ENCODE measurements at regions not wholly inside any gene's neighbourhood (a gene's known extent, or its start where the extent isn't known, plus 50 kb on each side); places are given as distances from the start of the nearest gene placed in this dataset.
"Not testable (repeated sequence)": the region's sequence is repeated elsewhere in the genome, so short reads cannot be mapped to it uniquely, and the experiment has no call there.

DNA sequence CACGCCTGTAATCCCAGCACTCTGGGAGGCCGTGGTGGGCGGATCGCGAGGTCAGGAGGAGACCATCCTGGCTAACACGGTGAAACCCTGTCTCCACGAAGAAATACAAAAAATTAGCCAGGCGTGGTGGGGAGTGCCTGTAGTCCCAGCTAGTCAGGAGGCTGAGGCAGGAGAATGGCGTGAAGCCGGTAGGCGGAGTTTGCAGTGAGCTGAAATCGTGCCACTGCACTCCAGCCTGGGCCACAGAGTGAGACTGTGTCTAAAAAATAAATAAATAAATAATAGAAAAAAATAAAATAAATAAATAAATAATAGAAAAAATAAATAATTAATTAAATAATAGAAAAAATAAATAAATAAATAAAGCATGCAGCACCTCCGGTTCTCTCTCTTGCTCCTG lies 480.8 kb downstream of the GOLGA6L6 start:
- H3K9me3 ChIP-seq (ENCODE audit: control extremely low read depth in 1 of 3, control insufficient read depth in 2 of 3, insufficient read depth in 1 of 3, low read length in 2 of 3); CTCF ChIA-PET; H3K27ac Mint-ChIP-seq; intact Hi-C loops (cut with micrococcal nuclease); H3K27me3 Mint-ChIP-seq; H3K4me1 ChIP-seq (ENCODE audit: control insufficient read depth in 2 of 2, insufficient read depth in 2 of 2, low read length in 2 of 2); H3K4me1 Mint-ChIP-seq; H3K79me2 ChIP-seq (ENCODE audit: control insufficient read depth, insufficient read depth, low read length); H4K20me1 ChIP-seq (ENCODE audit: control insufficient read depth, insufficient read depth, low read length, poor library complexity, severe bottlenecking); H3K36me3 ChIP-seq (replicated peaks in 1 of 2; ENCODE audit: control extremely low read depth in 1 of 2, control insufficient read depth in 1 of 2, extremely low read depth in 1 of 2, insufficient read depth in 2 of 2, low read length in 1 of 2); ATAC-seq (ENCODE audit: low read depth); H2AFZ ChIP-seq (ENCODE audit: insufficient read depth, low read depth, low read length, poor library complexity, severe bottlenecking); H3K27me3 ChIP-seq (replicated peaks in 1 of 4; ENCODE audit: control extremely low read depth in 1 of 4, control insufficient read depth in 3 of 4, insufficient read depth in 4 of 4, low read length in 3 of 4); H3K4me3 Mint-ChIP-seq; H3K4me2 ChIP-seq (replicated peaks; ENCODE audit: low read depth, low read length, poor library complexity, severe bottlenecking); POLR2A ChIA-PET; H3K9ac ChIP-seq (ENCODE audit: low read length); H3K4me3 ChIP-seq (ENCODE audit: control extremely low read depth in 1 of 5, extremely low read depth in 1 of 5, insufficient read depth in 1 of 5, low read depth in 2 of 5, low read length in 4 of 5); H3K27ac ChIP-seq (ENCODE audit: low read length in 2 of 2); DNase-seq; H3K9me3 Mint-ChIP-seq (ENCODE audit: insufficient read depth): not testable (repeated sequence)
- whole genome bisulfite sequencing (ENCODE audit: insufficient coverage) = no CpG with 5 or more reads among the region's 13 CpGs

DNA sequence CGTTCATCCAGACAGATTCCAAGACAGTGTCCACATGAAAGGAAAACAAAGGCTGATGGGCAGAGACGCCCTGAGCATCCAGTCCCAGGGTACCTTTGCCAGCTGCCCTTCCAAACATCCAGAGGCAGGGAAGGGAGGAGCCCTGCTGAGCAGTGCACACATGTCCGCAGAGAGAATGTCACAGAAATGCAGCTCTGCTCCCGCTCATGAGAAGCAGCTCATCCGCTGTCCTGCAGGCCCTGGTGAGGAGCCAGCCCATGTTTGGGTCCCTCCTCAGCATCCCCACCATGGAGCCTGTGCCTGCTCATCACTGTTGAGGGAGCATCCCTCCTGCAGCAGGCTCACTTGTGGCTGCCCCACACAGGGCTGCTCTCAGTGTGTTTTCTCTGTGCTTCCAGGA lies 484.7 kb downstream of the GOLGA6L6 start:
- H3K4me2 ChIP-seq (replicated peaks; ENCODE audit: low read depth, low read length, poor library complexity, severe bottlenecking); H3K27me3 Mint-ChIP-seq; H3K9ac ChIP-seq (ENCODE audit: low read length); DNase-seq; intact Hi-C loops (cut with micrococcal nuclease); H3K36me3 ChIP-seq (replicated peaks in 1 of 2; ENCODE audit: control extremely low read depth in 1 of 2, control insufficient read depth in 1 of 2, extremely low read depth in 1 of 2, insufficient read depth in 2 of 2, low read length in 1 of 2); H3K4me1 ChIP-seq (ENCODE audit: control insufficient read depth in 2 of 2, insufficient read depth in 2 of 2, low read length in 2 of 2); H4K20me1 ChIP-seq (ENCODE audit: control insufficient read depth, insufficient read depth, low read length, poor library complexity, severe bottlenecking); H3K9me3 ChIP-seq (ENCODE audit: control extremely low read depth in 1 of 3, control insufficient read depth in 2 of 3, insufficient read depth in 1 of 3, low read length in 2 of 3); H3K79me2 ChIP-seq (ENCODE audit: control insufficient read depth, insufficient read depth, low read length); H3K27ac Mint-ChIP-seq; H3K27me3 ChIP-seq (replicated peaks in 1 of 4; ENCODE audit: control extremely low read depth in 1 of 4, control insufficient read depth in 3 of 4, insufficient read depth in 4 of 4, low read length in 3 of 4); H3K4me3 Mint-ChIP-seq; H3K4me3 ChIP-seq (ENCODE audit: control extremely low read depth in 1 of 5, extremely low read depth in 1 of 5, insufficient read depth in 1 of 5, low read depth in 2 of 5, low read length in 4 of 5); H3K4me1 Mint-ChIP-seq; CTCF ChIA-PET; H3K9me3 Mint-ChIP-seq (ENCODE audit: insufficient read depth); ATAC-seq (ENCODE audit: low read depth); H3K27ac ChIP-seq (ENCODE audit: low read length in 2 of 2); H2AFZ ChIP-seq (ENCODE audit: insufficient read depth, low read depth, low read length, poor library complexity, severe bottlenecking); POLR2A ChIA-PET: not testable (repeated sequence)
- 81% methylated on average over 4 of the region's 5 CpGs for WGBS (ENCODE audit: insufficient coverage)

DNA sequence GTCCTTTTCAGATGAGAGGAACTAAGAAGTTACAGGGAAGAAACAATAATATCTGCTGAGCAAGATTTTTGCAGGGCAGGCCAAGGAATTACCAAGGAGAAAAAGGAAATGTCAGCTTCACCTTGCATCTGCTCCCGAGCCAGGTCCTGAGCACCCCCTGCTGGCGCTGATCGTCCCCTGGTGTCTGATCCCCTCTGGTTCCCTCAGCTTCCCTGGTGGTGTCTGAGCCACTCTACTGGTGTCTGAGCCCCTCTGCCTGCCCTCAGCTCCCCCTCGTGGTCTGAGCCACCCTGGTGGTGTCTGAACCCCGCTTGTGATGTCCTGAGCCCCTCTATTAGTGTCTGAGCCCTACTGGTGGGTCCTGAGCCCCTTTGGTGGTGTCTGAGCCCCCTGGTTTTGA lies 485.7 kb downstream of the GOLGA6L6 start:
- POLR2A ChIA-PET; H3K4me2 ChIP-seq (replicated peaks; ENCODE audit: low read depth, low read length, poor library complexity, severe bottlenecking); H3K9ac ChIP-seq (ENCODE audit: low read length); H3K36me3 ChIP-seq (replicated peaks in 1 of 2; ENCODE audit: control extremely low read depth in 1 of 2, control insufficient read depth in 1 of 2, extremely low read depth in 1 of 2, insufficient read depth in 2 of 2, low read length in 1 of 2); H2AFZ ChIP-seq (ENCODE audit: insufficient read depth, low read depth, low read length, poor library complexity, severe bottlenecking); H3K9me3 ChIP-seq (ENCODE audit: control extremely low read depth in 1 of 3, control insufficient read depth in 2 of 3, insufficient read depth in 1 of 3, low read length in 2 of 3); H3K27ac ChIP-seq (ENCODE audit: low read length in 2 of 2); H3K27ac Mint-ChIP-seq; H4K20me1 ChIP-seq (ENCODE audit: control insufficient read depth, insufficient read depth, low read length, poor library complexity, severe bottlenecking); ATAC-seq (ENCODE audit: low read depth); H3K4me1 Mint-ChIP-seq; H3K79me2 ChIP-seq (ENCODE audit: control insufficient read depth, insufficient read depth, low read length); CTCF ChIA-PET; H3K9me3 Mint-ChIP-seq (ENCODE audit: insufficient read depth); H3K4me3 ChIP-seq (ENCODE audit: control extremely low read depth in 1 of 5, extremely low read depth in 1 of 5, insufficient read depth in 1 of 5, low read depth in 2 of 5, low read length in 4 of 5); H3K4me1 ChIP-seq (ENCODE audit: control insufficient read depth in 2 of 2, insufficient read depth in 2 of 2, low read length in 2 of 2); DNase-seq; H3K27me3 Mint-ChIP-seq; H3K27me3 ChIP-seq (replicated peaks in 1 of 4; ENCODE audit: control extremely low read depth in 1 of 4, control insufficient read depth in 3 of 4, insufficient read depth in 4 of 4, low read length in 3 of 4); intact Hi-C loops (cut with micrococcal nuclease); H3K4me3 Mint-ChIP-seq: not testable (repeated sequence)
- 78% methylated on average over 3 of the region's 5 CpGs for WGBS (ENCODE audit: insufficient coverage)

DNA sequence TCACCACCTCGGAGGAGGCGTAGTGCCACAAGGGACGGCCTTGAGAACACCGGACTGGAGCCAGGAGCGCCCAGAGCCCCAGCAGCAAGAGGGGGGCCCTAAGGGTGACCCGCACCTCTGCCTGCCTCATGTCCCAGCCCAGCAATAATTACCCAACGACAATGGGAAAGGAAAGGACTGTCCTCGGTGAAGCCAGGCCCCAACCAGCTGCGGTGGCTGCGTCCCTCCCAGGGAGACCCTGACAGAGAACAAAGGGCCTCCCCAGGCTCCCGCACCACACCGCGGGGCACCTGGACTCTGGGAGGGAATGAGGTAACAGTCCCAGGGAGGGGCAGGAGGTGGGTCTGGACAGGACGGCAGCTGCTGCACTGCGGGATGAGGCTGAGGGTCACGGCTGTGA lies 493.4 kb downstream of the GOLGA6L6 start:
- DNase-seq; H3K9me3 ChIP-seq (ENCODE audit: control extremely low read depth in 1 of 3, control insufficient read depth in 2 of 3, insufficient read depth in 1 of 3, low read length in 2 of 3); H3K4me1 Mint-ChIP-seq; H4K20me1 ChIP-seq (ENCODE audit: control insufficient read depth, insufficient read depth, low read length, poor library complexity, severe bottlenecking); H3K4me3 ChIP-seq (ENCODE audit: control extremely low read depth in 1 of 5, extremely low read depth in 1 of 5, insufficient read depth in 1 of 5, low read depth in 2 of 5, low read length in 4 of 5); H3K27ac Mint-ChIP-seq; H3K4me2 ChIP-seq (replicated peaks; ENCODE audit: low read depth, low read length, poor library complexity, severe bottlenecking); H3K27me3 Mint-ChIP-seq; H2AFZ ChIP-seq (ENCODE audit: insufficient read depth, low read depth, low read length, poor library complexity, severe bottlenecking); H3K36me3 ChIP-seq (replicated peaks in 1 of 2; ENCODE audit: control extremely low read depth in 1 of 2, control insufficient read depth in 1 of 2, extremely low read depth in 1 of 2, insufficient read depth in 2 of 2, low read length in 1 of 2); ATAC-seq (ENCODE audit: low read depth); H3K4me1 ChIP-seq (ENCODE audit: control insufficient read depth in 2 of 2, insufficient read depth in 2 of 2, low read length in 2 of 2); POLR2A ChIA-PET; intact Hi-C loops (cut with micrococcal nuclease); H3K27me3 ChIP-seq (replicated peaks in 1 of 4; ENCODE audit: control extremely low read depth in 1 of 4, control insufficient read depth in 3 of 4, insufficient read depth in 4 of 4, low read length in 3 of 4); H3K9me3 Mint-ChIP-seq (ENCODE audit: insufficient read depth); H3K4me3 Mint-ChIP-seq; CTCF ChIA-PET; H3K27ac ChIP-seq (ENCODE audit: low read length in 2 of 2); H3K9ac ChIP-seq (ENCODE audit: low read length); H3K79me2 ChIP-seq (ENCODE audit: control insufficient read depth, insufficient read depth, low read length): not testable (repeated sequence)
- no CpG with 5 or more reads among the region's 16 CpGs for WGBS (ENCODE audit: insufficient coverage)
